Panc1 (cell line): ENCODE measurements at regions not wholly inside any gene's neighbourhood (a gene's known extent, or its start where the extent isn't known, plus 50 kb on each side); places are given as distances from the start of the nearest gene placed in this dataset.

Experiments
- CTCF ChIP-seq: fragments of 450-650 bp; IDR thresholded peaks from 2 replicates; pipeline ENCODE4 v1.5.1; 2017; ENCODE audit warnings: mild to moderate bottlenecking
- POLR2AphosphoS5 ChIP-seq: IDR thresholded peaks from 2 replicates; pipeline ENCODE4 v1.6.1; 2012; ENCODE audit warnings: mild to moderate bottlenecking, low read depth, low read length, moderate library complexity
- REST ChIP-seq, 2 experiments: IDR thresholded peaks; 2 replicates each; pipeline ENCODE4 v1.6.1; 2011 to 2012; ENCODE audit warnings: low read depth in 2 of 2, control low read depth in 1 of 2, low read length in 1 of 2, mild to moderate bottlenecking in 1 of 2, moderate library complexity in 1 of 2; ENCODE audit not compliant: insufficient read depth in 1 of 2
- TCF7L2 ChIP-seq: IDR thresholded peaks from 2 replicates; pipeline ENCODE4 v1.6.1; 2011; ENCODE audit warnings: mild to moderate bottlenecking, low read depth, low read length, inconsistent platforms

GRCh38 chr6:167509853-167510220 lies 185.0 kb downstream of the TTLL2 start:
- TF ChIP-seq CTCF = no peak
- TF ChIP-seq POLR2AphosphoS5 = no peak
- no peak for TF ChIP-seq REST (IDR thresholded peaks at IDR 0.05; ENCODE audit: insufficient read depth in 1 of 2, low read depth in 2 of 2, low read length in 1 of 2)
- TF ChIP-seq TCF7L2 = no peak
